Spleen (tissue), 11 donors: ENCODE measurements at regions not wholly inside any gene's neighbourhood (a gene's known extent, or its start where the extent isn't known, plus 50 kb on each side); places are given as distances from the start of the nearest gene placed in this dataset.

ENCODE experiments used
- DNase-seq: peaks from one replicate; pipeline ENCODE4 v3.0.0-alpha.2; 2020
- H3K27ac ChIP-seq, 8 donors: fragments of 200-600 bp; sonication (generic) in 7 of 8; 1 replicate in 4 of 8; 2 replicates in 4 of 8; pipeline versions ENCODE4 v1.5.0 to v1.8.0; 2016 to 2021; ENCODE audit warnings: inconsistent platforms in 4 of 8, mild to moderate bottlenecking in 4 of 8, moderate library complexity in 1 of 8
- H3K27me3 ChIP-seq, 7 donors: fragments of 200-600 bp; sonication (generic) in 6 of 7; replicated peaks in 1 of 7; 1 replicate in 4 of 7; 2 replicates in 3 of 7; pipeline versions ENCODE4 v1.5.0 to v1.8.0; 2016 to 2021; ENCODE audit warnings: inconsistent platforms in 3 of 7, mild to moderate bottlenecking in 1 of 7
- H3K36me3 ChIP-seq, 6 donors: fragments of 200-600 bp; sonication (generic) in 5 of 6; 1 replicate in 4 of 6; 2 replicates in 2 of 6; pipeline versions ENCODE4 v1.5.0 to v1.8.0; 2016 to 2021; ENCODE audit warnings: inconsistent platforms in 2 of 6
- H3K4me1 ChIP-seq, 6 donors: fragments of 200-600 bp; sonication (generic) in 5 of 6; 1 replicate in 3 of 6; 2 replicates in 3 of 6; pipeline versions ENCODE4 v1.5.0 to v1.8.0; 2016 to 2021; ENCODE audit warnings: inconsistent platforms in 3 of 6
- H3K4me3 ChIP-seq, 8 donors: fragments of 200-600 bp; sonication (generic) in 7 of 8; 1 replicate in 4 of 8; 2 replicates in 4 of 8; pipeline versions ENCODE4 v1.5.0 to v1.8.0; 2016 to 2021; ENCODE audit warnings: inconsistent platforms in 4 of 8, mild to moderate bottlenecking in 4 of 8, moderate library complexity in 2 of 8
- H3K9me3 ChIP-seq, 8 donors: fragments of 200-600 bp; sonication (generic) in 7 of 8; 1 replicate in 4 of 8; 2 replicates in 4 of 8; pipeline versions ENCODE4 v1.5.0 to v1.8.0; 2016 to 2021; ENCODE audit warnings: inconsistent platforms in 4 of 8
- POLR2A ChIP-seq, 3 donors: fragments of 450-650 bp; IDR thresholded peaks; one replicate each; pipeline ENCODE4 v1.5.1; 2017; ENCODE audit warnings: antibody characterized with exemption in 3 of 3, mild to moderate bottlenecking in 1 of 3
- POLR2AphosphoS5 ChIP-seq, 3 donors: sonication (generic); formaldehyde crosslinking; IDR thresholded peaks; one replicate each; pipeline ENCODE4 v1.5.1; 2017; ENCODE audit warnings: antibody characterized with exemption in 3 of 3
- WGBS, 5 donors: extraction: QIAGEN DNeasy Blood & Tissue Kit in 3 of 5; methylation state at CpG; one replicate each; pipeline versions ENCODE4 v1.1.5 to v1.1.7; 2013 to 2018; 5-methylcytosine and 5-hydroxymethylcytosine counted together
- intact Hi-C: fragments of 100-400 bp; cut with DNase I; formaldehyde crosslinking; loops from one replicate; pipeline ENCODE4 v1.15.0; 2023; ENCODE audit warnings: low total_unique reads
- TF ChIP-seq, protein P1 (sequence below), 11 experiments: fragments of 200-600 bp in 7 of 11; fragments of 450-650 bp in 4 of 11; sonication (generic) in 4 of 11; IDR thresholded peaks in 8 of 11; conservative IDR thresholded peaks in 3 of 11; 1 replicate in 7 of 11; 2 replicates in 4 of 11; pipeline versions ENCODE4 v1.4.0 to v1.8.0; 2016 to 2021; ENCODE audit warnings: antibody characterized with exemption in 11 of 11, inconsistent platforms in 4 of 11, mild to moderate bottlenecking in 1 of 11
- donor health status: healthy with polysubstance abuse.
- donor health status: DM: no; HTN: no; CAD: no; lungs with moderate emphysema.
- donor health status: DM: no; HTN: no; CAD: no.
- donor health status: Bipolar disorder and iron deficiency.
- donor health status: healthy.
- donor health status: DM: no; HTN: no; CAD: no.
- donor health status: DM: yes; HTN: yes; CAD: no.

DNA sequence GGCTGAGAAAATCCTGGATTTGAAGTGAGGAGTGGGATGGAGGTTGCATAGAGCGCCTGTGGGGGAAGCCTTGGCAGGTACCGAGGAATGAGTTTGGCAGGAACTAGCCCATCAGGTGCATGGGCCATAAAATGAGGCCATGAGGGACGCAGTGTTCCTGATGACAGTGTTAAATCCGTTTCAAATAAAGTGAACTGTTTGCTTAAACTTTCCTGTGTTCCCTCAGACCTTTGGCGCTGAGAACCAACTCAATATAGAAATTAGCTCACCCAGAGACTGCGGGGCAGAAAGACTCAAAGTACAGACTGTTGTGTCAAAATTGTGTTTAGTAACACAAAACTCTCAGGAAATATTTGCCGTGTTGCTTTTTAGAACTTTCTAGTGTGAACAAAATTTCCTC is 250.0 kb upstream of the NR3C2 start:
- Histone ChIP-seq H3K9me3 (no peaks in the 10 kb centered on the region), H3K27ac (no peak overlapping the region), H3K27me3 (no peaks in the 10 kb centered on the region), H3K36me3 (no peaks in the 10 kb centered on the region), H3K4me3 (no peak overlapping the region), H3K4me1 (no peaks in the 10 kb centered on the region)
- TF ChIP-seq POLR2A (IDR thresholded peaks at IDR 0.05) (no peak), POLR2AphosphoS5 (IDR thresholded peaks at IDR 0.05) (no peak)
- TF ChIP-seq, protein P1, sequence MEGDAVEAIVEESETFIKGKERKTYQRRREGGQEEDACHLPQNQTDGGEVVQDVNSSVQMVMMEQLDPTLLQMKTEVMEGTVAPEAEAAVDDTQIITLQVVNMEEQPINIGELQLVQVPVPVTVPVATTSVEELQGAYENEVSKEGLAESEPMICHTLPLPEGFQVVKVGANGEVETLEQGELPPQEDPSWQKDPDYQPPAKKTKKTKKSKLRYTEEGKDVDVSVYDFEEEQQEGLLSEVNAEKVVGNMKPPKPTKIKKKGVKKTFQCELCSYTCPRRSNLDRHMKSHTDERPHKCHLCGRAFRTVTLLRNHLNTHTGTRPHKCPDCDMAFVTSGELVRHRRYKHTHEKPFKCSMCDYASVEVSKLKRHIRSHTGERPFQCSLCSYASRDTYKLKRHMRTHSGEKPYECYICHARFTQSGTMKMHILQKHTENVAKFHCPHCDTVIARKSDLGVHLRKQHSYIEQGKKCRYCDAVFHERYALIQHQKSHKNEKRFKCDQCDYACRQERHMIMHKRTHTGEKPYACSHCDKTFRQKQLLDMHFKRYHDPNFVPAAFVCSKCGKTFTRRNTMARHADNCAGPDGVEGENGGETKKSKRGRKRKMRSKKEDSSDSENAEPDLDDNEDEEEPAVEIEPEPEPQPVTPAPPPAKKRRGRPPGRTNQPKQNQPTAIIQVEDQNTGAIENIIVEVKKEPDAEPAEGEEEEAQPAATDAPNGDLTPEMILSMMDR (IDR thresholded peaks at IDR 0.05 in 8 of 11, conservative IDR thresholded peaks at IDR 0.05 in 3 of 11) = no peak
- intact Hi-C loops = no loop called here
- 80 to 89% (median 84%) methylated on average over 7 of the region's 7 CpGs for WGBS, 5 donors
- DNase-seq = no peak

DNA sequence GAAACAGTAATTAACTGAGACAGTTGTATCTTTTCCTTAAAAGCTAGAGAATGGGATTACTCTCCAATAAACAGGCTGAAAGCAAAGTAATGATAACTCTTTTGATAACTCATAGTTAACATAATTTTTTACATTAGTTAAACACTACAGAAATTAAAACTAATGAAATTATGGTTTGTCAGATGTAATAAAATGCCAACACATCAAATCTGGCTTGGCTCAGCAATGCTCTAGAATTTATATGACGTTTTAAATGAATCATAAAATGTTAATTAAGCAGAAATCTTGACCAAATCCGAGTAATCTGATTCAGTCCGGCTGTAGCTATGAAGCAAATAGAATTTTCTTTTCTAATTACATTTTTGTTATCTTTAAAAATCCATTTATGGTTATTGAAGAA is 244.2 kb upstream of the NR3C2 start:
- Histone ChIP-seq H3K9me3 (no peaks in the 10 kb centered on the region), H3K27ac (no peak overlapping the region), H3K27me3 (no peaks in the 10 kb centered on the region), H3K4me1 (no peaks in the 10 kb centered on the region), H3K4me3 (no peak overlapping the region), H3K36me3 (no peaks in the 10 kb centered on the region)
- TF ChIP-seq, protein P1 (IDR thresholded peaks at IDR 0.05 in 8 of 11, conservative IDR thresholded peaks at IDR 0.05 in 3 of 11) = no peak
- no peak for TF ChIP-seq POLR2A (IDR thresholded peaks at IDR 0.05)
- TF ChIP-seq POLR2AphosphoS5 (IDR thresholded peaks at IDR 0.05) = no peak
- no peak for DNase-seq
- intact Hi-C loops = no loop called here
- 67 to 77% (median 69%) methylated on average over 3 of the region's 3 CpGs for WGBS, 5 donors

DNA sequence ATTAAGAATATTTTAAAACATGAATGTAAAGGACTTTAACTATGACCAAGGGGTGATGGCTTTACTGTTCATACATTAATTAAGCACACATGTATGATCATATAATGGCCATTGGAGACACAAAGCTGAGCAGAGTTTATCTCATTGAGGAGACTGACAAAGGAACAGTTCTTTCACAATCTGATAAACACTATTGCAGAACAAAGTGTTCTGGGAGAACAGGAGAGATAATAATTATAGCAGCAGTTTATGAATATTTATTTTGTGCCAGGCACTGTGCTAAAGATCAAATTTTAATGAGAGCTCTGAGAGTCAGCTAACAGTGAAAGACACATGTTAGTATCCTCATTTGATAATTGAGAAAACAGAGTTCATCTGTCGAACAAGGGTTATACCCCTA is 242.4 kb upstream of the NR3C2 start:
- Histone ChIP-seq H3K4me1 (no peaks in the 10 kb centered on the region), H3K27me3 (no peaks in the 10 kb centered on the region), H3K9me3 (no peaks in the 10 kb centered on the region), H3K36me3 (no peaks in the 10 kb centered on the region), H3K27ac (no peak overlapping the region), H3K4me3 (no peak overlapping the region)
- intact Hi-C loops = no loop called here
- TF ChIP-seq POLR2A (IDR thresholded peaks at IDR 0.05) (no peak), POLR2AphosphoS5 (IDR thresholded peaks at IDR 0.05) (no peak)
- TF ChIP-seq, protein P1 (IDR thresholded peaks at IDR 0.05 in 8 of 11, conservative IDR thresholded peaks at IDR 0.05 in 3 of 11) = no peak
- no peak for DNase-seq
- WGBS, 5 donors = 88 to 96% (median 91%) methylated on average over 1 of the region's 1 CpG

DNA sequence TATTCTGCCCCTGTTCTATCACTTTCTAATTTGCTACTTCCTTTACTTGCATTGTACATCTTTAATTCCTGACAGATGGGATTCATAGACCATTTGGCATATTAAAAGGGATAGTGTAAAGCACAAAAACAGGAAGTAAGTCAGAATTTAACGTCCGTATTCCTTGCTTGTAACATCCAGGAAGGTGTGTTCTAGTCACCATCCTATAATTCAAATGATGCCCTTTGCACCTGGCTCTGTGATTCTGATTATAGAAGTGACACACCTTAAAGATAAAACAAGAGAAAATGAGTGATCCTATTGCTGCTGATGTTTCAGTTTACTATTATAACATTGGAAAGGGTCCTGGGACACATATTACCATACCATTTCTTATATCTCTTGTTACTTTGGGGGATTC is 238.7 kb upstream of the NR3C2 start:
- TF ChIP-seq POLR2AphosphoS5 (IDR thresholded peaks at IDR 0.05) (no peak), POLR2A (IDR thresholded peaks at IDR 0.05) (no peak)
- TF ChIP-seq, protein P1 (IDR thresholded peaks at IDR 0.05 in 8 of 11, conservative IDR thresholded peaks at IDR 0.05 in 3 of 11) = no peak
- intact Hi-C loops = no loop called here
- 32 to 51% (median 44%) methylated on average over 2 of the region's 2 CpGs for WGBS, 5 donors

More for the DNA sequence above, 238.7 kb upstream of the NR3C2 start:
- H3K27me3 ChIP-seq = no peaks in the 10 kb centered on the region
- DNase-seq = no peak
- H3K4me3 ChIP-seq = no peak overlapping the region
- H3K27ac ChIP-seq = no peak overlapping the region
- H3K4me1 ChIP-seq = no peaks in the 10 kb centered on the region
- H3K36me3 ChIP-seq = no peaks in the 10 kb centered on the region
- no peaks in the 10 kb centered on the region for H3K9me3 ChIP-seq
